HuH-7 (cell line): ENCODE measurements at regions not wholly inside any gene's neighbourhood (a gene's known extent, or its start where the extent isn't known, plus 50 kb on each side); places are given as distances from the start of the nearest gene placed in this dataset.
A peak's percentile ranks its signal among the peaks of the same experiment; 100 is the strongest.

Experiments used
- DNase-seq: peaks from one replicate; pipeline ENCODE4 v3.0.0; 2011; ENCODE audit warnings: low spot score

GRCh38 chr4:125365731-125366130 is 51.0 kb downstream of the FAT4 start:
- no peak for DNase-seq

- DNase-seq = no peak
Observed at GRCh38 chr4:125368146-125368545, 53.4 kb downstream of the FAT4 start.

DNA sequence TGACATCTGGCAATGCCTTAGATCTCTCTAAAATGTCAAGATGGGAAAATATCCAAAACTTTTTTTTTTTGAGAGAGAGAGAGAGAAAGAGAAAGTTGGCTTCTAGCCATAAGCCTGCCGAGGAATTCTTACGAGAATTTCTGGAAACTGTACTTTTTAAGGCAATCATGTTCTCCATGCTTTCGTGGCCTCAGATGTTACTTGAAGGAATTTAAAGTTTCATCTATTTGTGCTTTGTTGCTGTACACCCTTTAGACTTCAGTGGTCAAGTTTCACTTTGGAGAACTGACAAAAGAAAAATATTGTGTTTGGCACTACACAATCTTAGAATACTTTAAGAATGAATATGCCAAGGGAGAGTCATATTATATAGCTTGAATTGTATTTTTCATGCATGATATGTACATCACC is 53.9 kb downstream of the FAT4 start:
- no peak for DNase-seq

DNA sequence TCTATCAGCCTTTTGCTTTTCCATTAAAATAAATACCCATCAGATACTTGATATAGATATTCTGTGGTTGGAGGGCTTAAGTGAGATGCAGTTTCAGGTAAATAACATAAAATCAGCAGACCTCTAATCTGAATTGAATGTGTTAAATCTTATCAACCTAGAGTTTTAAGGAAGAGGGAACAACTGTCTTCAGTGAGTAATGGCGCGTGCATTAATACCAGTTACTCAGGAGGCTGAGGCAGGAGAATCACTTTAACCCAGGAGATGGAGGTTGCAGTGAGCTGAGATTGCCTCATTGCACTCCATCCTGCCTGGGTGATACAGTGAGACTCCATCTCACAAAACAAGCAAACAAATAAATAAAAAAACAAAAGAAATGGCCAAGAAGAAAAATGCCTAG is 54.3 kb downstream of the FAT4 start:
- no peak for DNase-seq

GRCh38 chr4:125370478-125370877 is 55.7 kb downstream of the FAT4 start:
- no peak for DNase-seq

- DNase-seq = no peak
Observed at GRCh38 chr4:125382995-125383394, 68.2 kb downstream of the FAT4 start.

DNA sequence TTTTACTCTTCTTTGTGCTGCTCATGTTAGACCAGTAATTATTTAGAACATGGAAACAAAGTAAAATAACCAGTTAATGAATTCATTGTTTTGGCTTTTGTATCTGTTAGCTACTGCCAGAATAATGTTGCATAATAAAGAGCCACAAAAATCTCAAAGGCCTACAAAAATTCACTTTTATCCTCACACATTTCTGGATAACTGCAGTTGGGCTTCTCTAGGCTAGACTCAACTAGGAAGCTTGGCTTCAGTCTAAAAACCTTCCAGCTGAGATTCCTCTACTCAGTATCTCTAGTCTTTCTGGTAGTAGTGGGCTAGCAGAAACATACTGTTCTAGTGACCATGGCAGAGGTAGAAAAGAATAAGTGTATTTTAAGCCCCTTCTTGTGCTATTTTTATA is 73.0 kb downstream of the FAT4 start:
- no peak for DNase-seq

- no peak for DNase-seq
Observed at GRCh38 chr4:125388613-125389012, 73.9 kb downstream of the FAT4 start.

GRCh38 chr4:125389713-125390112 is 75.0 kb downstream of the FAT4 start:
- no peak for DNase-seq

GRCh38 chr4:125390126-125390525 is 75.4 kb downstream of the FAT4 start:
- no peak for DNase-seq

DNA sequence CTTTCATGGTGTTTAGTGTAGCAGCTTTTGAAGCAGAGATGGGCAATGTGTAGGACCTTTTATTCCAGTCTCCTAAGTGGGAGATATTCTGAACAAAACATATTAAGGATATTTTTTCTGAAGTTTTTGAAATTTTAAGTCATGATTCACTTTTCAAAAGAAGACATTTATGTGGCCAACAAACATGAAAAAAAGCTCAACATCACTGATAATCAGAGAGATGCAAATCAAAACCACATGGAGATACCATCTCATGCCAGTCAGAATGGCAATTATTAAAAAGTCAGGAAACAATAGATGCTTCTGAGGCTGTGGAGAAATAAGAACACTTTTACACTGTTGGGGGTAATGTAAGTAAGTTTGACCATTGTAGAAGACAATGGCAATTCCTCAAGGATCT is 76.0 kb downstream of the FAT4 start:
- DNase-seq = no peak

GRCh38 chr4:125392694-125393093 is 77.9 kb downstream of the FAT4 start:
- no peak for DNase-seq

DNA sequence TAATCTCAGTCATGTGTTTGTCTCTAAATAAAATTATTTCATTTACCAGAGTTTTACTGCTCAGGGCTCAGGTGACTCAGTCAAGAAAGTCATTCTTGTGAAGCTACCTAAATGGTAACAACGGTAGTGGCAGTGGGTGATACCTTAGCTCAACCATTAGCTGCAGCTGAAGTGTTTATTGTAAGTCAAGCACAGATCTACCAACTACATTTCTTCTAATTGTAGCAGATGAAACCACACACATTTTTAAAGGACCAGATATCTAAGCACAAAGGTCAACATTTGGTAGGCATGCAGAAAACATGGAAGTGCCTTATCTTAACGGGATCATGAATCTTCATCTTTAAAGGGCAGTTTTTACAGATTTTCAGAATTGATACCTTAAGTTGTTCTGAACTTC is 79.1 kb downstream of the FAT4 start:
- DNase-seq = no peak

GRCh38 chr4:125397226-125397625 is 82.5 kb downstream of the FAT4 start:
- no peak for DNase-seq

GRCh38 chr4:125398263-125399002 is 83.7 kb downstream of the FAT4 start:
- DNase-seq = no peak

- DNase-seq = no peak
Observed at GRCh38 chr4:125400756-125401155, 86.0 kb downstream of the FAT4 start.

DNA sequence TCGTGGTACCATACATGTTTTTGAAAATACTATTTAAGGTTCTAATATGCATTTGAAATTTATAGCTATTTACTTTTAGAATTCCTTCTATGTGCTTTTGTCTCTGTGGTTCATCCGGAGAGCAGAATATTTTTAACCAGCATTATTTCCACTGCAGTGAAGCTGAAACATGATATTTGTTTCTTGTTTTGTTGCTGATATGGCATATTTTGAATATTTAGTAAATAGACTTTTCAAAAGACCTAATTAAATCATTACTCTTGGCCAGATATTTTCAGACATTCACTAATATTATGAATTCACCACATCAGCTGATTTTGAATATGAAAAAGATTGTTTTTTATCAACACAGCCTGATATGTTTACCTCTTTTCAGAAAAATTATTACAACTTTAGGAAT is 87.0 kb downstream of the FAT4 start:
- no peak for DNase-seq

DNA sequence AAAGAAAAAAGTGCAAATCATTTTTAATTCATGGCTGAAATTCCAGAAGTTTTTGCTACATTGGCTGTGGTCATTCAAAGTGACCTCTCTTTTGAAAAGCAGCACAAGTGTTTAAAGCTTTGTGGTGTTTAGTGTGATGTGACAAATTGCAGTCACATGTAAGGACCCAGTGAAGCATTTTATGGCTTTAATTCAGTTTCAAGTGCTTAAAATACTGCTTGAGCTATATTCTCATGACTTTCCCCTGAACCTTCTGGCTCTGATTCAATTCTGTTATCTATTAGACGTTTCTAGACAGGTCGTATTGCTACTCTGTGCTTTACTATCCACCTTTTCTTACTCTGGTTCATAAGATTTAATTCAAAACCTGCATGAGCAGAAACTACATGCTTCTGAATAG is 105.8 kb downstream of the FAT4 start:
- DNase-seq = no peak

DNA sequence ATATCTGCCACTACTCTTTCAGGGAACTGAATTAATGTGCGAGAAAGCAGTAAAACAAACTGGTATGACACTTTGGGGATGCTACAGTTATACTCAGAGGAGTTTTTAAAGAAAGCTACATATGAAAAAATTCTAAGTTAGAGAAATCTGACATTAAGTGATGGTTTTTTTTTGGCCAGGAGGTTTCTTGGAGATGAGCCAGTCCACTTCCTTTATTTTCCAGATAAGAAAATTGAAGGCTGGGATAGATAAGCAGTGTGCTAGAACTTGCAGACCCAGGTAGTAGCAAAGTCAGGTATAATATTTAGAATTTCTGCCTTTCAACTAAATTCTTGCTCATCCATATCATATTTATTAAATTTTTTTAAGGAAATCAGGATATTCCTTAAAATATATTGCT is 106.8 kb downstream of the FAT4 start:
- DNase-seq = no peak

- DNase-seq = no peak
Observed at GRCh38 chr4:125423124-125423523, 108.4 kb downstream of the FAT4 start.

DNA sequence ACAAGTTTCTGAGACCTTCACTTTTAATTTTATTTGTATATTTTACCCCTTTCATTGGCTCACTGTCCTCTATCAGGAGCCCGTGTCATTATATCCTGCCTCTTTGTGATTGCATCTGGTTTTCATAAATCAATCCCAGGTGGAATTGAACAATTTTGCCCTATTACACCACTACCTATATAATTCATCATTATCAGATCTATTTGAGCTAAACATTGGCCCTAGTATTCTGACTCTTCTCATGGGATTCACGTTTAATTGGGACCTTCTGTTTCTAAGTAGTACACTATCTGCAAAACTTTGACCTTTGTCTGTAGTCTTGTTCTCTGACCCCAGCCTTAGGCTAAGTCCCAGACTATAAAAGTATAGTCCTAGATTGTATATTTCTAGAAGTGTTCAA is 114.1 kb downstream of the FAT4 start:
- no peak for DNase-seq

DNA sequence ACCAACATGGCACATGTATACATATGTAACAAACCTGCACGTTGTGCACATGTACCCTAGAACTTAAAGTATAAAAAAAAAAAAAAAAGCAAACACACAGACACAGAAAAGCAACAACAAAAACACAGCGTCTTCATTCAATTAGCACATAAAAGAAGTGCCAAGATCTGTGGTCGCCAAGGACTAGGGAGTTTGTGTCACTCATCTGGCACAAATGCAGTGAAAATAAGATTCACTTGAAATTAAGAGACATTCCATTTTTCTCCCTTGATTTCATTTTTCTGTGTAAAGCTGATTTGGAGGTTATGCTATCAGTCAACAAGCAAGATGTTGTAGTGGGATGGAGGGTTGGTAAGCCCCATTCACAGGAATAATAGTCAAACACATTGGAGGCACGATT is 115.3 kb downstream of the FAT4 start:
- no peak for DNase-seq

GRCh38 chr4:125432078-125432477 is 117.3 kb downstream of the FAT4 start:
- peak; percentile 1 for DNase-seq

GRCh38 chr4:125433453-125433852 is 118.7 kb downstream of the FAT4 start:
- DNase-seq = no peak

- no peak for DNase-seq
Observed at GRCh38 chr4:125434136-125434535, 119.4 kb downstream of the FAT4 start.
